Activated CD4-positive, alpha-beta T cell treated with anti-CD3 and anti-CD28 coated beads for 4 hours (primary cell): ENCODE measurements at regions not wholly inside any gene's neighbourhood (a gene's known extent, or its start where the extent isn't known, plus 50 kb on each side); places are given as distances from the start of the nearest gene placed in this dataset.

Source experiments
- DNase-seq, 2 donors: peaks; one replicate each; pipeline ENCODE4 v3.0.0-alpha.2; 2020

- DNase-seq = no peak
These were observed 825.5 kb downstream of the TLR4 start for GRCh38 chr9:118529624-118530214.

- DNase-seq = no peak
These were observed 828.4 kb downstream of the TLR4 start for GRCh38 chr9:118532592-118532991.

GRCh38 chr9:118533101-118533500 lies 828.9 kb downstream of the TLR4 start:
- DNase-seq = no peak

GRCh38 chr9:118533850-118534249 lies 829.6 kb downstream of the TLR4 start:
- no peak for DNase-seq

- DNase-seq = no peak
These were observed 832.0 kb downstream of the TLR4 start for GRCh38 chr9:118536153-118536552.

- DNase-seq = no peak
These were observed 830.3 kb downstream of the BRINP1 start for GRCh38 chr9:118538959-118539358.

GRCh38 chr9:118553465-118553864 lies 815.8 kb downstream of the BRINP1 start:
- DNase-seq = no peak

GRCh38 chr9:118554987-118555386 lies 814.2 kb downstream of the BRINP1 start:
- DNase-seq = no peak

- no peak for DNase-seq
These were observed 811.2 kb downstream of the BRINP1 start for GRCh38 chr9:118558026-118558425.

- DNase-seq = no peak
These were observed 810.3 kb downstream of the BRINP1 start for GRCh38 chr9:118558891-118559290.

GRCh38 chr9:118561051-118561450 lies 808.2 kb downstream of the BRINP1 start:
- no peak for DNase-seq

- no peak for DNase-seq
These were observed 805.6 kb downstream of the BRINP1 start for GRCh38 chr9:118563677-118564076.

- no peak for DNase-seq
These were observed 801.4 kb downstream of the BRINP1 start for GRCh38 chr9:118567861-118568260.

GRCh38 chr9:118568704-118569103 lies 800.5 kb downstream of the BRINP1 start:
- DNase-seq = no peak

- no peak for DNase-seq
These were observed 800.1 kb downstream of the BRINP1 start for GRCh38 chr9:118569148-118569547.

- DNase-seq = no peak
These were observed 799.2 kb downstream of the BRINP1 start for GRCh38 chr9:118570066-118570465.

- DNase-seq = no peak
These were observed 793.7 kb downstream of the BRINP1 start for GRCh38 chr9:118575341-118576070.

GRCh38 chr9:118577121-118577520 lies 792.1 kb downstream of the BRINP1 start:
- DNase-seq = no peak

GRCh38 chr9:118578467-118578866 lies 790.8 kb downstream of the BRINP1 start:
- DNase-seq = no peak

- DNase-seq = no peak
These were observed 785.8 kb downstream of the BRINP1 start for GRCh38 chr9:118583414-118583813.

- no peak for DNase-seq
These were observed 782.3 kb downstream of the BRINP1 start for GRCh38 chr9:118586978-118587377.

- DNase-seq = no peak
These were observed 774.8 kb downstream of the BRINP1 start for GRCh38 chr9:118594428-118594827.

- no peak for DNase-seq
These were observed 773.4 kb downstream of the BRINP1 start for GRCh38 chr9:118595719-118596305.

GRCh38 chr9:118596374-118597015 lies 772.7 kb downstream of the BRINP1 start:
- no peak for DNase-seq
